ENCODE measurements at regions not wholly inside any gene's neighbourhood (a gene's known extent, or its start where the extent isn't known, plus 50 kb on each side); places are given as distances from the start of the nearest gene placed in this dataset.

GRCh38 chr4:55754754-55755350 lies 64.7 kb upstream of the EXOC1L start:
- no peaks in the 10 kb centered on the region for H3K36me3 ChIP-seq
- DNase-seq = no peak
- TF ChIP-seq CTCF (IDR thresholded peaks at IDR 0.05) (no peak), POLR2A (IDR thresholded peaks at IDR 0.05) (no peak), EP300 (IDR thresholded peaks at IDR 0.05) (no peak)
- no peaks in the 10 kb centered on the region for H3K9me3 ChIP-seq
- no peak overlapping the region for H3K4me3 ChIP-seq
- no peak overlapping the region for H3K27ac ChIP-seq
- H3K27me3 ChIP-seq = no peaks in the 10 kb centered on the region
- intact Hi-C loops (cut with DNase I) = no loop called here
- H3K4me1 ChIP-seq (ENCODE audit: insufficient read depth) = no peaks in the 10 kb centered on the region
- 74 to 79% (median 76%) methylated on average over 6 of the region's 6 CpGs for WGBS, 3 donors

DNA sequence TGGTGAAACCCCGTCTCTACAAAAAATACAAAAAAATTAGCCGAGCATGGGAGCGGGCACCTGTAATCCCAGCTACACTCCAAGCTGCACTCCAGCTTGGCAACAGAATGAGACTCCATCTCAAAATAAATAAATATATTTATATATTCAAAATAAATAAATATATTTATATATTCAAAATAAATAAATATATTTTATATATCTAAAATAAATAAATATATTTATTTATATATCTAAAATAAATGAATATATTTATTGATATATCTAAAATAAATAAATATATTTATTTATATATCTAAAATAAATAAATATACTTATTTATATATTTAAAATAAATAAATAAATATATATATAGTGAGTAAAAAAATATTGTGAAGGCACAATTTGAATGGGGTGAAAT lies 63.4 kb upstream of the EXOC1L start:
- intact Hi-C loops (cut with DNase I) = no loop called here
- H3K27me3 ChIP-seq = no peaks in the 10 kb centered on the region
- 92 to 98% (median 95%) methylated on average over 3 of the region's 3 CpGs for WGBS, 3 donors
- no peak for TF ChIP-seq EP300 (IDR thresholded peaks at IDR 0.05)
- TF ChIP-seq POLR2A (IDR thresholded peaks at IDR 0.05) = no peak
- no peak for TF ChIP-seq CTCF (IDR thresholded peaks at IDR 0.05)
- H3K36me3 ChIP-seq = no peaks in the 10 kb centered on the region
- no peak for DNase-seq
- no peaks in the 10 kb centered on the region for H3K9me3 ChIP-seq
- H3K4me1 ChIP-seq (ENCODE audit: insufficient read depth) = no peaks in the 10 kb centered on the region
- no peak overlapping the region for H3K27ac ChIP-seq
- no peak overlapping the region for H3K4me3 ChIP-seq

DNA sequence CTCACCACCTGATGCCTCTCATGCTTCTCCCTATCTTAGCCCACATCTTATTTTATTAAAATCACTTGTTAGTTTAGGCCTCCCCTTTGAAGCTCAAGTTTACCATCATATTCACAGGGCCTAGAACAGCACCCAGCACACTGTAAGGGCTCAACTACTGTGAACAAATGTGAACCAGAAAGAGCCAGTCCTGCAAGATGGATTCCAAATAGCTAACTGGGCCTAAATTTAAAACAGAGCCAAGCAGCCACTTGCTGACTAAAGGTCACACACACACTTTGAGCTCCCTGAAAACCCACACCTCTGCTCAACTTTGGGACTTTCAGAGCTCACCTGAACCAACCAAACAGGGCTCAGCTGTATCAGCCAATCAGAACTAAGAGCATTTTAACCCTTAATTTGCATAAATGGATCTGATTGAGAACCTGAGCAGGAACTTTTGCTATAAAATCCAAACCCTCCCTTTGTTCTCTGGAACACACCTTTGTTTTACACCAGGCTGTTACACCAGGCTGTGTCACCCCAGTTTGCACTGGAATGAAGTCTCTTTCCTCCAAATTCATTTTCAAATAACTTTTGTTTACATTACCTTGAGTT lies 62.1 kb upstream of the EXOC1L start:
- intact Hi-C loops (cut with DNase I) = no loop called here

DNA sequence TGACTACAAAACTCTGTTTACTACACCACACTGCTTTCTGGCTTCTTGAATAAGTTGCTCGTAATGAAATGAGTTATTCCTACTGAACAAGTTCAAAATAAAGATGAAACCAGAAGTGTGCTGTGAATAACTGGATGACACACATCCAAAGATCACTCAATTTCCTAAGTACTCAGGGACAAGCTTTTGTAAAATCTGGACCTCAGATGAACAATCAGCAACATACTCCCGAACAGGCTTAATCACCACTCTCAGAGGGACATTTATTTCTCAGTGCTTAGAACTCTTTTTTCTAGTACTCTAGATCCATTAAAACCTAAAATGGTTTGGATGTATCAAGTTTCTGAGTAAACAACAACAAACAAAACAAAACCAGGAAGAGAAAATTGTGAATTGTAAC lies 61.5 kb upstream of the EXOC1L start:
- no peak for TF ChIP-seq EP300 (IDR thresholded peaks at IDR 0.05)
- no peak for TF ChIP-seq POLR2A (IDR thresholded peaks at IDR 0.05)
- TF ChIP-seq CTCF (IDR thresholded peaks at IDR 0.05) = no peak
- no peaks in the 10 kb centered on the region for H3K4me1 ChIP-seq (ENCODE audit: insufficient read depth)
- no peak overlapping the region for H3K27ac ChIP-seq
- DNase-seq = no peak
- intact Hi-C loops (cut with DNase I) = no loop called here
- H3K36me3 ChIP-seq = no peaks in the 10 kb centered on the region
- no peak overlapping the region for H3K4me3 ChIP-seq
- H3K27me3 ChIP-seq = no peaks in the 10 kb centered on the region
- WGBS, 3 donors = 68 to 85% (median 78%) methylated on average over 2 of the region's 2 CpGs
- H3K9me3 ChIP-seq = no peaks in the 10 kb centered on the region

More for the DNA sequence above, 62.1 kb upstream of the EXOC1L start:
- Histone ChIP-seq H3K36me3 (no peaks in the 10 kb centered on the region), H3K4me3 (no peak overlapping the region), H3K4me1 (ENCODE audit: insufficient read depth) (no peaks in the 10 kb centered on the region), H3K9me3 (no peaks in the 10 kb centered on the region), H3K27me3 (no peaks in the 10 kb centered on the region), H3K27ac (no peak overlapping the region)
- TF ChIP-seq CTCF (IDR thresholded peaks at IDR 0.05) (no peak), EP300 (IDR thresholded peaks at IDR 0.05) (no peak), POLR2A (IDR thresholded peaks at IDR 0.05) (no peak)
- DNase-seq = no peak

Measured in ovary (tissue), 7 donors.